ENCODE measurements at regions not wholly inside any gene's neighbourhood (a gene's known extent, or its start where the extent isn't known, plus 50 kb on each side); places are given as distances from the start of the nearest gene placed in this dataset.

GRCh38 chr7:54877683-54878082, 118.7 kb upstream of the SEC61G start:
- TF ChIP-seq, protein P1, sequence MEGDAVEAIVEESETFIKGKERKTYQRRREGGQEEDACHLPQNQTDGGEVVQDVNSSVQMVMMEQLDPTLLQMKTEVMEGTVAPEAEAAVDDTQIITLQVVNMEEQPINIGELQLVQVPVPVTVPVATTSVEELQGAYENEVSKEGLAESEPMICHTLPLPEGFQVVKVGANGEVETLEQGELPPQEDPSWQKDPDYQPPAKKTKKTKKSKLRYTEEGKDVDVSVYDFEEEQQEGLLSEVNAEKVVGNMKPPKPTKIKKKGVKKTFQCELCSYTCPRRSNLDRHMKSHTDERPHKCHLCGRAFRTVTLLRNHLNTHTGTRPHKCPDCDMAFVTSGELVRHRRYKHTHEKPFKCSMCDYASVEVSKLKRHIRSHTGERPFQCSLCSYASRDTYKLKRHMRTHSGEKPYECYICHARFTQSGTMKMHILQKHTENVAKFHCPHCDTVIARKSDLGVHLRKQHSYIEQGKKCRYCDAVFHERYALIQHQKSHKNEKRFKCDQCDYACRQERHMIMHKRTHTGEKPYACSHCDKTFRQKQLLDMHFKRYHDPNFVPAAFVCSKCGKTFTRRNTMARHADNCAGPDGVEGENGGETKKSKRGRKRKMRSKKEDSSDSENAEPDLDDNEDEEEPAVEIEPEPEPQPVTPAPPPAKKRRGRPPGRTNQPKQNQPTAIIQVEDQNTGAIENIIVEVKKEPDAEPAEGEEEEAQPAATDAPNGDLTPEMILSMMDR (IDR thresholded peaks at IDR 0.05): no peak
- no peak for TF ChIP-seq POLR2A (IDR thresholded peaks at IDR 0.05)
